ENCODE measurements at regions not wholly inside any gene's neighbourhood (a gene's known extent, or its start where the extent isn't known, plus 50 kb on each side); places are given as distances from the start of the nearest gene placed in this dataset.

GRCh38 chrX:39915081-39915480 is 182.7 kb downstream of the BCOR start:
- TF ChIP-seq CTCF (optimal IDR thresholded peaks at IDR 0.05 in 1 of 3, IDR thresholded peaks at IDR 0.05 in 1 of 3, conservative IDR thresholded peaks at IDR 0.05 in 1 of 3; ENCODE audit: extremely low read depth in 1 of 3, insufficient read depth in 2 of 3, low read length in 3 of 3) (no peak), EZH2 (IDR thresholded peaks at IDR 0.05; ENCODE audit: low read length) (no peak)

Data from keratinocyte (primary cell).